ENCODE measurements at regions not wholly inside any gene's neighbourhood (a gene's known extent, or its start where the extent isn't known, plus 50 kb on each side); places are given as distances from the start of the nearest gene placed in this dataset.

DNA sequence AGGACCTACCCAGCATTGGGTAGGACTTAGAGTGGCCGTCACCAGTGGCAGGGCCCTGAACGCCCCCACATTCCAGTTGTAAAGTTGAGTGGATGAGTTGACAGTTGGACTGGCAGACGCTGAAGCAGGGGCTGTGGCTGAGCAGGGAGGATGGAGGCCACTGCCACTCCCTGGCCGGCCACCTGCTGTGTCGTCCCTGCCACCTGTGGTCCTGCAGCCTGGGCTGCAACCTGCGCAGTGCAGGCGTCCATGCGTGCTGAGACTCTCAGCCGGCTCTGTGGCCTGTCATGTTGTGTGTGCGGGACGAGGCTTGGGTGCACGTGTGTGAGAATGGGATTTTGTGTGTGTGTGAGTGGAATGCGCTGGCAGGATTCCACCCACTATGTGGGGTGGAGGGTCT lies 80.8 kb downstream of the SCGB2B2 start:
- H3K79me1 ChIP-seq (ENCODE audit: low read length), result no peaks in the 10 kb centered on the region
- H2AFZ ChIP-seq (ENCODE audit: insufficient read depth, low read length, poor library complexity), result no peak overlapping the region
- peaks cover 73% of the 10 kb centered on the region for H3K9me3 ChIP-seq (ENCODE audit: insufficient read depth, low read depth, low read length)
- H3K14ac ChIP-seq (ENCODE audit: low read length), result no peak overlapping the region
- no peak overlapping the region for H2BK120ac ChIP-seq (ENCODE audit: insufficient read depth, low read length, poor library complexity)
- H4K91ac ChIP-seq (ENCODE audit: low read depth, low read length), result no peak overlapping the region
- no peak overlapping the region for H2BK5ac ChIP-seq (ENCODE audit: low read depth, low read length, poor library complexity)
- H3K4me1 ChIP-seq (ENCODE audit: control insufficient read depth in 1 of 2, insufficient read depth in 2 of 2, low read length in 2 of 2), result no peaks in the 10 kb centered on the region
- H3K36me3 ChIP-seq (ENCODE audit: control insufficient read depth in 1 of 2, insufficient read depth in 2 of 2, low read length in 2 of 2), result no peaks in the 10 kb centered on the region
- no peak overlapping the region for H4K8ac ChIP-seq (ENCODE audit: low read depth, low read length)
- peak overlapping the region; percentile 21 for H3K4me3 ChIP-seq (ENCODE audit: low read depth, low read length)
- H3K9ac ChIP-seq (ENCODE audit: low read length), result no peak overlapping the region
- H3K4me2 ChIP-seq (ENCODE audit: low read length), result no peak overlapping the region
- H3K18ac ChIP-seq (ENCODE audit: low read length), result no peak overlapping the region
- H3K79me2 ChIP-seq (ENCODE audit: control insufficient read depth, insufficient read depth, low read length, poor library complexity), result no peaks in the 10 kb centered on the region
- no peak overlapping the region for H3K27ac ChIP-seq (ENCODE audit: low read depth, low read length)
- no peak overlapping the region for H4K12ac ChIP-seq (ENCODE audit: low read depth, low read length)
- H2AK5ac ChIP-seq (ENCODE audit: low read length), result no peak overlapping the region
- H3K23ac ChIP-seq (ENCODE audit: low read length), result no peak overlapping the region
- WGBS (ENCODE audit: extremely low coverage, insufficient coverage, insufficient read length), result no CpG with 5 or more reads among the region's 13 CpGs
- H3K4ac ChIP-seq (ENCODE audit: low read depth, low read length), result no peak overlapping the region
- no peak overlapping the region for H2BK12ac ChIP-seq (ENCODE audit: low read length)
- no peaks in the 10 kb centered on the region for H3K27me3 ChIP-seq (ENCODE audit: insufficient read depth, low read length)
- DNase-seq, result no peak

DNA sequence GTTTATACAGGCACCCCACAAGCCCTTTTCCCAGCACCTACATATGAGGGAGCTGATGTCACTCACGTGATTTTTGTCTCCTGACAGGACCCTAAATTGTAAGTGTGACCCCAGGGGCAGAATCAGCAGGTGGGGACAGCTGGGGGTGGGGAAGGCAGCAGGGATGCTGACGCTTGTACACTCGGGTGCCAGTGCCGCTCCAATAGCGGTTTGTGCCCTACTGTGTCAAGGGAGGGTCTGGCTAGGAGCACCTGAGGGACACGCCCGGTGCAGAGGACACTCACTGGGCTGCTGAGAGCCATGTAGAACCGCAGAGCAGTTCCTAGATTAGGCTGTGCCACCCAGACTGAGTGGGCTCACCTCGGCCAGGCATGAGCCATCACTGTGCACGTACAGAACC lies 81.3 kb downstream of the SCGB2B2 start:
- no peak overlapping the region for H3K9ac ChIP-seq (ENCODE audit: low read length)
- H4K91ac ChIP-seq (ENCODE audit: low read depth, low read length), result no peak overlapping the region
- no peaks in the 10 kb centered on the region for H3K79me1 ChIP-seq (ENCODE audit: low read length)
- no peak overlapping the region for H2BK120ac ChIP-seq (ENCODE audit: insufficient read depth, low read length, poor library complexity)
- H4K8ac ChIP-seq (ENCODE audit: low read depth, low read length), result no peak overlapping the region
- H4K12ac ChIP-seq (ENCODE audit: low read depth, low read length), result no peak overlapping the region
- H3K79me2 ChIP-seq (ENCODE audit: control insufficient read depth, insufficient read depth, low read length, poor library complexity), result no peaks in the 10 kb centered on the region
- H3K23ac ChIP-seq (ENCODE audit: low read length), result no peak overlapping the region
- H2AK5ac ChIP-seq (ENCODE audit: low read length), result no peak overlapping the region
- H3K36me3 ChIP-seq (ENCODE audit: control insufficient read depth in 1 of 2, insufficient read depth in 2 of 2, low read length in 2 of 2), result no peaks in the 10 kb centered on the region
- no peaks in the 10 kb centered on the region for H3K27me3 ChIP-seq (ENCODE audit: insufficient read depth, low read length)
- H3K9me3 ChIP-seq (ENCODE audit: insufficient read depth, low read depth, low read length), result peaks cover 74% of the 10 kb centered on the region
- WGBS (ENCODE audit: extremely low coverage, insufficient coverage, insufficient read length), result no CpG with 5 or more reads among the region's 10 CpGs
- no peak overlapping the region for H2AFZ ChIP-seq (ENCODE audit: insufficient read depth, low read length, poor library complexity)
- peak overlapping the region; percentile 12 for H3K4me3 ChIP-seq (ENCODE audit: low read depth, low read length)
- no peak overlapping the region for H3K4me2 ChIP-seq (ENCODE audit: low read length)
- H3K4me1 ChIP-seq (ENCODE audit: control insufficient read depth in 1 of 2, insufficient read depth in 2 of 2, low read length in 2 of 2), result no peaks in the 10 kb centered on the region
- DNase-seq, result no peak
- no peak overlapping the region for H3K14ac ChIP-seq (ENCODE audit: low read length)
- H2BK5ac ChIP-seq (ENCODE audit: low read depth, low read length, poor library complexity), result no peak overlapping the region
- H3K27ac ChIP-seq (ENCODE audit: low read depth, low read length), result no peak overlapping the region
- no peak overlapping the region for H3K4ac ChIP-seq (ENCODE audit: low read depth, low read length)
- no peak overlapping the region for H3K18ac ChIP-seq (ENCODE audit: low read length)
- H2BK12ac ChIP-seq (ENCODE audit: low read length), result no peak overlapping the region

GRCh38 chr19:34590228-34590627 lies 86.7 kb downstream of the SCGB2B2 start:
- no peak overlapping the region for H3K4me2 ChIP-seq (ENCODE audit: low read length)
- no peaks in the 10 kb centered on the region for H3K79me1 ChIP-seq (ENCODE audit: low read length)
- no peak overlapping the region for H4K91ac ChIP-seq (ENCODE audit: low read depth, low read length)
- H3K18ac ChIP-seq (ENCODE audit: low read length), result no peak overlapping the region
- H2BK12ac ChIP-seq (ENCODE audit: low read length), result no peak overlapping the region
- no peaks in the 10 kb centered on the region for H3K79me2 ChIP-seq (ENCODE audit: control insufficient read depth, insufficient read depth, low read length, poor library complexity)
- no peaks in the 10 kb centered on the region for H3K4me1 ChIP-seq (ENCODE audit: control insufficient read depth in 1 of 2, insufficient read depth in 2 of 2, low read length in 2 of 2)
- peaks cover 60% of the 10 kb centered on the region for H3K9me3 ChIP-seq (ENCODE audit: insufficient read depth, low read depth, low read length)
- H3K14ac ChIP-seq (ENCODE audit: low read length), result no peak overlapping the region
- no peak overlapping the region for H3K9ac ChIP-seq (ENCODE audit: low read length)
- no peak overlapping the region for H3K4me3 ChIP-seq (ENCODE audit: low read depth, low read length)
- no peak overlapping the region for H3K4ac ChIP-seq (ENCODE audit: low read depth, low read length)
- no CpG with 5 or more reads among the region's 3 CpGs for WGBS (ENCODE audit: extremely low coverage, insufficient coverage, insufficient read length)
- no peak overlapping the region for H4K8ac ChIP-seq (ENCODE audit: low read depth, low read length)
- H3K27me3 ChIP-seq (ENCODE audit: insufficient read depth, low read length), result no peaks in the 10 kb centered on the region
- no peak for DNase-seq
- no peak overlapping the region for H3K27ac ChIP-seq (ENCODE audit: low read depth, low read length)
- H2BK5ac ChIP-seq (ENCODE audit: low read depth, low read length, poor library complexity), result no peak overlapping the region
- no peak overlapping the region for H2AFZ ChIP-seq (ENCODE audit: insufficient read depth, low read length, poor library complexity)
- no peak overlapping the region for H2AK5ac ChIP-seq (ENCODE audit: low read length)
- H4K12ac ChIP-seq (ENCODE audit: low read depth, low read length), result no peak overlapping the region
- no peak overlapping the region for H3K23ac ChIP-seq (ENCODE audit: low read length)
- H3K36me3 ChIP-seq (ENCODE audit: control insufficient read depth in 1 of 2, insufficient read depth in 2 of 2, low read length in 2 of 2), result no peaks in the 10 kb centered on the region
- H2BK120ac ChIP-seq (ENCODE audit: insufficient read depth, low read length, poor library complexity), result no peak overlapping the region

DNA sequence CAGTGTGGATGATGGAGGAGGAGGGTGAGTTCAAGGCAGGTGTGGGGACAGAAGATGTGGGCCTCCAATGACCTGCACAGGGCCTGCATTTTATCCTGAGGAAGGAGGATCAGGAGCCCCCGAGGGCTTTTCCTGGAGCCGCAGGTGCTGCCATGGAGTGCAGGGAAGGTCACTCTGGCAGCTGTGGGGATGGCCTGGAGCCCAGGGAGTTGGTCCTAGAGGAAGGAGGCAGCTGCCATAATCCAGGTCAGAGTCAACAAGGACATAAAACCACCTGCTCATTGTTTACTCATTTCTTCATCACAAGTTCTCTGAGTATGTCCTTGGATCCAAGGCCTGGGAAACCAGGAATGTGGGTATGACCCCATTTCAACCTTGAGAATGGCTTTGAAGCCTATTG lies 87.2 kb downstream of the SCGB2B2 start:
- H4K91ac ChIP-seq (ENCODE audit: low read depth, low read length), result no peak overlapping the region
- no peak overlapping the region for H3K4ac ChIP-seq (ENCODE audit: low read depth, low read length)
- no peak overlapping the region for H2AK5ac ChIP-seq (ENCODE audit: low read length)
- H2BK120ac ChIP-seq (ENCODE audit: insufficient read depth, low read length, poor library complexity), result no peak overlapping the region
- H3K9ac ChIP-seq (ENCODE audit: low read length), result no peak overlapping the region
- H3K27ac ChIP-seq (ENCODE audit: low read depth, low read length), result no peak overlapping the region
- no peak overlapping the region for H4K8ac ChIP-seq (ENCODE audit: low read depth, low read length)
- no peaks in the 10 kb centered on the region for H3K79me2 ChIP-seq (ENCODE audit: control insufficient read depth, insufficient read depth, low read length, poor library complexity)
- DNase-seq, result no peak
- no peak overlapping the region for H2AFZ ChIP-seq (ENCODE audit: insufficient read depth, low read length, poor library complexity)
- no peak overlapping the region for H3K18ac ChIP-seq (ENCODE audit: low read length)
- H3K27me3 ChIP-seq (ENCODE audit: insufficient read depth, low read length), result no peaks in the 10 kb centered on the region
- no peak overlapping the region for H2BK5ac ChIP-seq (ENCODE audit: low read depth, low read length, poor library complexity)
- no peak overlapping the region for H3K14ac ChIP-seq (ENCODE audit: low read length)
- no CpG with 5 or more reads among the region's 2 CpGs for WGBS (ENCODE audit: extremely low coverage, insufficient coverage, insufficient read length)
- H4K12ac ChIP-seq (ENCODE audit: low read depth, low read length), result no peak overlapping the region
- H3K23ac ChIP-seq (ENCODE audit: low read length), result no peak overlapping the region
- H3K4me3 ChIP-seq (ENCODE audit: low read depth, low read length), result no peak overlapping the region
- no peak overlapping the region for H3K4me2 ChIP-seq (ENCODE audit: low read length)
- H3K36me3 ChIP-seq (ENCODE audit: control insufficient read depth in 1 of 2, insufficient read depth in 2 of 2, low read length in 2 of 2), result no peaks in the 10 kb centered on the region
- H2BK12ac ChIP-seq (ENCODE audit: low read length), result no peak overlapping the region
- H3K4me1 ChIP-seq (ENCODE audit: control insufficient read depth in 1 of 2, insufficient read depth in 2 of 2, low read length in 2 of 2), result no peaks in the 10 kb centered on the region
- no peaks in the 10 kb centered on the region for H3K79me1 ChIP-seq (ENCODE audit: low read length)
- peaks cover 59% of the 10 kb centered on the region for H3K9me3 ChIP-seq (ENCODE audit: insufficient read depth, low read depth, low read length)
